A549 (cell line): ENCODE measurements at regions not wholly inside any gene's neighbourhood (a gene's known extent, or its start where the extent isn't known, plus 50 kb on each side); places are given as distances from the start of the nearest gene placed in this dataset.

Experiments
- ATAC-seq, 2 experiments: fragments of 200-7000 bp in 1 of 2; fragments of >200 bp in 1 of 2; cut with Nextera tagmentation in 1 of 2; cut with Tn5 transposase in 1 of 2; 3 replicates each; pipeline versions ENCODE4 v1.8.0 to v1.9.1; 2018 to 2020; ENCODE audit warnings: mild to moderate bottlenecking in 1 of 2, moderate library complexity in 1 of 2
- CTCF ChIA-PET: fragments of 300-600 bp; sonication (Branson Sonifier 250); formaldehyde crosslinking; extraction: SDS; loops from one replicate; lab custom pipeline; 2021; ENCODE audit warnings: antibody characterized with exemption, inconsistent platforms; lab: Yijun Ruan, JAX
- POLR2A ChIA-PET: fragments of 350-600 bp; formaldehyde crosslinking; extraction: SDS; loops from one replicate; lab custom pipeline; 2021; ENCODE audit warnings: antibody characterized with exemption, inconsistent platforms; lab: Yijun Ruan, JAX
- DNase-seq, 2 experiments: peaks; one replicate each; pipeline versions ENCODE4 v3.0.0 to v3.0.0-alpha.2; 2011 to 2016; ENCODE audit warnings: low read depth in 1 of 2, low spot score in 1 of 2
- FAIRE-seq: peaks from 2 replicates; lab custom pipeline; 2011; peaks lifted over from hg19 to GRCh38; lab: Jason Lieb, UNC
- H3K27ac ChIP-seq, 2 experiments: fragments of >200 bp; sonication (Bioruptor Twin); formaldehyde crosslinking; 3 replicates each; pipeline ENCODE4 v1.5.1; 2016 to 2017
- H3K4me1 ChIP-seq: fragments of >200 bp; sonication (Bioruptor Twin); formaldehyde crosslinking; 3 replicates; pipeline ENCODE4 v1.6.1; 2016
- H3K4me2 ChIP-seq: fragments of >200 bp; sonication (Bioruptor Twin); formaldehyde crosslinking; 3 replicates; pipeline ENCODE4 v1.6.1; 2016
- H3K4me3 ChIP-seq: fragments of >200 bp; sonication (Bioruptor Twin); formaldehyde crosslinking; 3 replicates; pipeline ENCODE4 v1.5.1; 2016
- H3K9me3 ChIP-seq: fragments of >200 bp; sonication (Bioruptor Twin); formaldehyde crosslinking; 3 replicates; pipeline ENCODE4 v1.6.1; 2016
- CBX2 ChIP-seq: fragments of 200-600 bp; sonication (generic); IDR thresholded peaks from 2 replicates; pipeline ENCODE4 v1.6.1; 2016; ENCODE audit warnings: low read depth, mild to moderate bottlenecking, borderline replicate concordance
- CHD4 ChIP-seq: fragments of 200-600 bp; sonication (generic); IDR thresholded peaks from 2 replicates; pipeline ENCODE4 v1.6.1; 2016; ENCODE audit warnings: antibody characterized with exemption, mild to moderate bottlenecking, borderline replicate concordance
- CTCF ChIP-seq: fragments of >200 bp; sonication (Bioruptor Twin); formaldehyde crosslinking; IDR thresholded peaks from 3 replicates; pipeline ENCODE4 v1.5.1; 2016
- EHMT2 ChIP-seq: fragments of 200-600 bp; sonication (generic); IDR thresholded peaks from 2 replicates; pipeline ENCODE4 v1.6.1; 2016; ENCODE audit warnings: antibody characterized with exemption, low read depth, mild to moderate bottlenecking, moderate library complexity
- ESRRA ChIP-seq: fragments of 150-350 bp; IDR thresholded peaks from 2 replicates; pipeline ENCODE4 v1.6.1; 2014; ENCODE audit warnings: mild to moderate bottlenecking, low read length, borderline replicate concordance
- FOSB ChIP-seq: fragments of 250-450 bp; sonication (Bioruptor Pico); IDR thresholded peaks from 2 replicates; pipeline ENCODE4 v1.5.0; 2020; ENCODE audit warnings: mild to moderate bottlenecking, moderate library complexity
- FOSL2 ChIP-seq, 2 experiments: fragments of 450-650 bp in 1 of 2; fragments of >200 bp in 1 of 2; sonication (Bioruptor Twin) in 1 of 2; formaldehyde crosslinking; IDR thresholded peaks; 2 replicates each; pipeline versions ENCODE4 v1.5.0 to v1.6.1; 2016 to 2020; ENCODE audit warnings: mild to moderate bottlenecking in 1 of 2, moderate library complexity in 1 of 2
- GATA3 ChIP-seq: IDR thresholded peaks from 2 replicates; pipeline ENCODE4 v1.6.1; 2012; ENCODE audit warnings: borderline replicate concordance
- HDAC2 ChIP-seq: fragments of 200-600 bp; sonication (generic); IDR thresholded peaks from 2 replicates; pipeline ENCODE4 v1.6.1; 2016
- HEYL ChIP-seq: fragments of 250-450 bp; sonication (Bioruptor Pico); IDR thresholded peaks from 2 replicates; pipeline ENCODE4 v1.8.0; 2021; ENCODE audit warnings: mild to moderate bottlenecking, moderate library complexity
- HOXB13 ChIP-seq: fragments of 250-450 bp; sonication (Bioruptor Pico); IDR thresholded peaks from 2 replicates; pipeline ENCODE4 v1.5.0; 2020; ENCODE audit warnings: low read depth, mild to moderate bottlenecking, moderate library complexity
- JUN ChIP-seq, 2 experiments: fragments of >200 bp; sonication (Bioruptor Twin); formaldehyde crosslinking; IDR thresholded peaks; 2 replicates in 1 of 2; 3 replicates in 1 of 2; pipeline ENCODE4 v1.6.1; 2016 to 2017
- KDM1A ChIP-seq: fragments of 200-600 bp; sonication (generic); IDR thresholded peaks from 2 replicates; pipeline ENCODE4 v1.6.1; 2016; ENCODE audit warnings: low read depth, mild to moderate bottlenecking
- NFE2L2 ChIP-seq: fragments of 150-350 bp; conservative IDR thresholded peaks from 2 replicates; pipeline ENCODE4 v1.6.1; 2014; ENCODE audit warnings: low read length
- PBX3 ChIP-seq: IDR thresholded peaks from 2 replicates; pipeline ENCODE4 v1.6.1; 2012
- PHF8 ChIP-seq: fragments of 200-600 bp; sonication (generic); IDR thresholded peaks from 2 replicates; pipeline ENCODE4 v1.6.1; 2016; ENCODE audit warnings: low read depth, mild to moderate bottlenecking, antibody characterized with exemption, moderate library complexity, borderline replicate concordance
- POLR2AphosphoS2 ChIP-seq: conservative IDR thresholded peaks from 2 replicates; pipeline ENCODE4 v1.6.1; 2012; ENCODE audit warnings: low read length, improper control_type of control experiment, inconsistent platforms
- RCOR1 ChIP-seq: fragments of 150-350 bp; IDR thresholded peaks from 2 replicates; pipeline ENCODE4 v1.6.1; 2014; ENCODE audit warnings: antibody characterized with exemption, low read length, low read depth
- REST ChIP-seq: fragments of 200-600 bp; sonication (generic); IDR thresholded peaks from 2 replicates; pipeline ENCODE4 v1.6.1; 2016; ENCODE audit warnings: antibody characterized with exemption, mild to moderate bottlenecking, moderate library complexity
- RFX5 ChIP-seq: fragments of 450-650 bp; IDR thresholded peaks from 2 replicates; pipeline ENCODE4 v1.7.1; 2014; ENCODE audit warnings: antibody characterized with exemption, mild to moderate bottlenecking, moderate library complexity
- SMC3 ChIP-seq: fragments of >200 bp; sonication (Bioruptor Twin); formaldehyde crosslinking; IDR thresholded peaks from 3 replicates; pipeline ENCODE4 v1.6.1; 2018; ENCODE audit warnings: inconsistent platforms
- TFCP2L1 ChIP-seq: fragments of 250-450 bp; sonication (Bioruptor Pico); IDR thresholded peaks from 2 replicates; pipeline ENCODE4 v1.5.0; 2021; ENCODE audit warnings: mild to moderate bottlenecking
- USF2 ChIP-seq: fragments of 450-650 bp; IDR thresholded peaks from 2 replicates; pipeline ENCODE4 v1.6.1; 2014; ENCODE audit warnings: antibody characterized with exemption
- ZC3H11A ChIP-seq: fragments of 450-650 bp; IDR thresholded peaks from 2 replicates; pipeline ENCODE4 v1.6.1; 2014; ENCODE audit warnings: antibody characterized with exemption, mild to moderate bottlenecking
- ZFP36 ChIP-seq: fragments of 450-650 bp; IDR thresholded peaks from 2 replicates; pipeline ENCODE4 v1.6.1; 2014; ENCODE audit warnings: borderline replicate concordance; ENCODE audit not compliant: partially characterized antibody
- ZSCAN20 ChIP-seq: fragments of 250-450 bp; sonication (Bioruptor Pico); IDR thresholded peaks from 2 replicates; pipeline ENCODE4 v1.8.0; 2022; ENCODE audit warnings: mild to moderate bottlenecking, moderate library complexity
- WGBS: methylation state at CpG from one replicate; pipeline ENCODE4 v1.1.6; 2017; ENCODE audit errors: missing lambda C conversion rate; 5-methylcytosine and 5-hydroxymethylcytosine counted together

- POLR2A ChIA-PET = no interaction called here
- ATAC-seq = peak; percentile 58 to 68; a peak in 5 of 6 replicates
- peak overlapping the region; percentile 70 for H3K4me2 ChIP-seq
- no peaks in the 10 kb centered on the region for H3K9me3 ChIP-seq
- no peak for TF ChIP-seq GATA3
- TF ChIP-seq RCOR1 = no peak
- TF ChIP-seq CHD4 = no peak
- TF ChIP-seq SMC3 = no peak
- TF ChIP-seq, all 56 proteins: peak for 0
- Histone ChIP-seq H3K4me3 (no peak overlapping the region), H3K27ac (peak overlapping the region; percentile 59 to 64), H3K4me1 (peaks cover 45% of the 10 kb centered on the region)
- CTCF ChIA-PET = interaction anchor here (0.7 to 1.1 kb wide), 2 partner anchors 14 to 358 kb away, joined by 3 to 4 read pairs; no protein-coding TSS in a partner anchor
- no peak for FAIRE-seq
- 8% methylated on average over 6 of the region's 6 CpGs for WGBS
- no peak for DNase-seq
These were observed 302.3 kb upstream of the PLD5 start for GRCh38 chr1:242826701-242827336.

- Histone ChIP-seq H3K4me1 (peaks cover 45% of the 10 kb centered on the region), H3K4me3 (no peak overlapping the region)
- FAIRE-seq (no peak), ATAC-seq (peak; percentile 65 to 75; a peak in 4 of 6 replicates)
- WGBS = 14% methylated on average over 4 of the region's 4 CpGs
- CTCF ChIA-PET = no interaction called here
- POLR2A ChIA-PET = no interaction called here
- no peak for TF ChIP-seq CBX2
- TF ChIP-seq POLR2AphosphoS2 = no peak
- peak; percentile 78; the same call in 1 of the 2 replicates for TF ChIP-seq RFX5
- TF ChIP-seq HEYL (CRISPR knock-in tag) = no peak
- no peak for TF ChIP-seq FOSL2 (IDR thresholded peaks at IDR 0.05)
- peak; percentile 49; the same call in 1 of the 2 replicates for TF ChIP-seq FOSL2 (CRISPR knock-in tag; IDR thresholded peaks at IDR 0.05)
- no peak for TF ChIP-seq PBX3
- TF ChIP-seq CTCF = no peak
- no peak for TF ChIP-seq ZC3H11A
- TF ChIP-seq, all 56 proteins: peak for 2
- Histone ChIP-seq H3K9me3 (no peaks in the 10 kb centered on the region), H3K27ac (peak overlapping the region; percentile 43 to 45; a peak in 3 of 6 replicates), H3K4me2 (peak overlapping the region; percentile 47)
- DNase-seq = peak in 1 of 2 experiments; percentile 47
These were observed 299.9 kb upstream of the PLD5 start for GRCh38 chr1:242824435-242824834.

- FAIRE-seq (no peak), ATAC-seq (no peak), DNase-seq (no peak)
- Histone ChIP-seq H3K4me2 (no peak overlapping the region), H3K9me3 (no peaks in the 10 kb centered on the region), H3K4me3 (no peak overlapping the region), H3K4me1 (no peaks in the 10 kb centered on the region), H3K27ac (no peak overlapping the region)
- POLR2A ChIA-PET = no interaction called here
- 68% methylated on average over 5 of the region's 5 CpGs for WGBS
- CTCF ChIA-PET = interaction anchor here (0.8 kb wide), 1 partner anchor 122 kb away, joined by 3 read pairs; no protein-coding TSS in a partner anchor
- TF ChIP-seq ZFP36 (no peak), HOXB13 (no peak), USF2 (no peak), HDAC2 (no peak), KDM1A (no peak), FOSB (no peak), PHF8 (no peak), NFE2L2 (no peak), ESRRA (no peak), EHMT2 (no peak), CHD4 (no peak), TFCP2L1 (CRISPR knock-in tag) (no peak), CBX2 (no peak), REST (no peak), JUN (IDR thresholded peaks at IDR 0.05) (no peak), ZSCAN20 (CRISPR knock-in tag) (no peak), ZC3H11A (no peak)
These were observed 289.1 kb upstream of the PLD5 start for GRCh38 chr1:242813490-242814091.
